WTC11 (cell line): ENCODE measurements at regions not wholly inside any gene's neighbourhood (a gene's known extent, or its start where the extent isn't known, plus 50 kb on each side); places are given as distances from the start of the nearest gene placed in this dataset.

Source experiments
- CDX4 ChIP-seq: fragments of 250-450 bp; sonication (Bioruptor Pico); IDR thresholded peaks from 2 replicates; pipeline ENCODE4 v1.9.0; 2021; ENCODE audit warnings: moderate library complexity, mild to moderate bottlenecking, inconsistent platforms, borderline replicate concordance
- GABPB1 ChIP-seq: sonication (generic); formaldehyde crosslinking; IDR thresholded peaks from 2 replicates; pipeline ENCODE4 v1.8.1; 2023; ENCODE audit warnings: mild to moderate bottlenecking, missing genetic modification reagents
- NFYB ChIP-seq: sonication (generic); formaldehyde crosslinking; conservative IDR thresholded peaks from 2 replicates; pipeline ENCODE4 v1.8.0; 2022; ENCODE audit warnings: low read depth, missing genetic modification reagents

DNA sequence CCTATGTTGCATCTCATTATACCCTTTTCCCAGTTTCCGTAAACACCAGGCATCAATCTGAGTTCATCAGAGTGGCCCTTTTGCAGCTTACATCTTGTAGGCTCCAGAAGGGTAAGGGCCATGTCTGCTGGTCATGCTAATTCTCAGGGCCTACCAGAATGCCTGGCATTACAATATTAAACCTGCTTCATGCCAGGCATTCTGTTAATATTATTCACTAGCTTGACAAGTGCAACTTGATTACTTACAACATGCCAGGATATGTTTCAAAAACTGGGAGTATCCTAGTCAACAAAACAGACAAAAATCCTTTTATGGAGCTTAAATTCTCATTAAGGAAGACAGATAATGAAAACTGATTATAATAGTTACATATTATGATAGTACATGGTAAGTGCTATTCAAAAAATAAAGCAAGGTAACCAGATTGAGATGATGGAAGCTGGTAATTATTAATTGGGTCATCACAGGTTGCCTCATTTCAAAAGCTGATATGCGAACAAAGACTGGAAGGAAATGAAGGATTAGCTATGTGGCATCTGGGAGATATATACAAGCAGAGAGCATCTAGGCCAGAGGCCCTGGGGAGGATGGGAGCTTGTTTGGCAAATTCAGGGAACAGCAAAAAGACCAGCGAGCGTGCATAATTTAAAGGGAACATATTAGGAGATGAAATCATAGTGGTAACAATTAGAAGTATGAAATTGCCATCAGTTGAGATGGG is 406.3 kb downstream of the DMRT2 start:
- TF ChIP-seq NFYB (CRISPR knock-in tag) (no peak), GABPB1 (CRISPR knock-in tag) (no peak), CDX4 (no peak)
